ENCODE measurements at regions not wholly inside any gene's neighbourhood (a gene's known extent, or its start where the extent isn't known, plus 50 kb on each side); places are given as distances from the start of the nearest gene placed in this dataset.
"Not testable (repeated sequence)": the region's sequence is repeated elsewhere in the genome, so short reads cannot be mapped to it uniquely, and the experiment has no call there.

- DNase-seq (no peak), ATAC-seq (ENCODE audit: low FRiP score in 2 of 2) (no peak)
- Histone ChIP-seq H3K36me3 (no peaks in the 10 kb centered on the region), H3K4me3 (no peak overlapping the region), H3K9me3 (no peaks in the 10 kb centered on the region), H3K4me1 (peaks cover 0 to 7% (median 4%) of the 10 kb centered on the region in 4 donors), H3K27me3 (no peaks in the 10 kb centered on the region), H3K27ac (no peak overlapping the region)
- 48 to 53% methylated on average over 3 of the region's 3 CpGs for WGBS, 2 donors
- TF ChIP-seq, protein P1, sequence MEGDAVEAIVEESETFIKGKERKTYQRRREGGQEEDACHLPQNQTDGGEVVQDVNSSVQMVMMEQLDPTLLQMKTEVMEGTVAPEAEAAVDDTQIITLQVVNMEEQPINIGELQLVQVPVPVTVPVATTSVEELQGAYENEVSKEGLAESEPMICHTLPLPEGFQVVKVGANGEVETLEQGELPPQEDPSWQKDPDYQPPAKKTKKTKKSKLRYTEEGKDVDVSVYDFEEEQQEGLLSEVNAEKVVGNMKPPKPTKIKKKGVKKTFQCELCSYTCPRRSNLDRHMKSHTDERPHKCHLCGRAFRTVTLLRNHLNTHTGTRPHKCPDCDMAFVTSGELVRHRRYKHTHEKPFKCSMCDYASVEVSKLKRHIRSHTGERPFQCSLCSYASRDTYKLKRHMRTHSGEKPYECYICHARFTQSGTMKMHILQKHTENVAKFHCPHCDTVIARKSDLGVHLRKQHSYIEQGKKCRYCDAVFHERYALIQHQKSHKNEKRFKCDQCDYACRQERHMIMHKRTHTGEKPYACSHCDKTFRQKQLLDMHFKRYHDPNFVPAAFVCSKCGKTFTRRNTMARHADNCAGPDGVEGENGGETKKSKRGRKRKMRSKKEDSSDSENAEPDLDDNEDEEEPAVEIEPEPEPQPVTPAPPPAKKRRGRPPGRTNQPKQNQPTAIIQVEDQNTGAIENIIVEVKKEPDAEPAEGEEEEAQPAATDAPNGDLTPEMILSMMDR (IDR thresholded peaks at IDR 0.05) = no peak
- TF ChIP-seq EP300 (IDR thresholded peaks at IDR 0.05) (no peak), POLR2AphosphoS5 (IDR thresholded peaks at IDR 0.05) (no peak), POLR2A (IDR thresholded peaks at IDR 0.05) (no peak)
Observed at GRCh38 chr21:35506352-35506751, 457.2 kb upstream of the RUNX1 start.

DNA sequence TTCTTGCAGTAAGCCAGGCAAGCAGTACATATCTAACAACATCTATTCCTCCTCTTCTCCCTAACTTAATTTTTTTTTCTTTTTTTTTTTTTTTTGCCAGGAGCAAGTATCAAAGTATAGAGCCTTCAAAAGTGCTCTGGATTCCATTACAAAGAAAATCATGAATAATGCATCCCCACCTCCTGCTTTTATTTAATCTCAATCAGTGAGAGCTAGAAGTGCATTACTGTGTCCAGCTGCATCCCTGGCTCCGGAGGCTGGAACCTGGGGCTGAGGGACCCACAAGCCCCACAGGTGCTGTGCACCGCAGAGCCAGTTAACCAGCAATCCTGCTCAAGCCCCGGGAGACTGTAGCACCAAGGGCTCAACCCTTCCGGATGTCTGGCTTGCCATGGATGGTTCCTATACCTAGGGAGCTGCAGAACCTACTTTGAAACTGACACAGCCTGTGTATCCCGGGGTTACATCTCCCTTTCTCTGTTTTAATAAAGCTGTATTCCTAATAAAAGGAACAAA lies 455.9 kb upstream of the RUNX1 start:
- 71 to 81% methylated on average over 5 of the region's 5 CpGs for WGBS, 2 donors
- Histone ChIP-seq H3K9me3 (no peaks in the 10 kb centered on the region), H3K36me3 (no peaks in the 10 kb centered on the region), H3K4me1 (peaks cover 0 to 7% (median 4%) of the 10 kb centered on the region in 4 donors), H3K27ac (no peak overlapping the region), H3K4me3 (no peak overlapping the region), H3K27me3 (no peaks in the 10 kb centered on the region)
- DNase-seq (peak in 1 of 2 donors; percentile 1), ATAC-seq (ENCODE audit: low FRiP score in 2 of 2) (no peak)
- no peak for TF ChIP-seq EP300 (IDR thresholded peaks at IDR 0.05)
- TF ChIP-seq, protein P1 (IDR thresholded peaks at IDR 0.05) = no peak
- TF ChIP-seq POLR2A (IDR thresholded peaks at IDR 0.05) = no peak
- no peak for TF ChIP-seq POLR2AphosphoS5 (IDR thresholded peaks at IDR 0.05)

DNA sequence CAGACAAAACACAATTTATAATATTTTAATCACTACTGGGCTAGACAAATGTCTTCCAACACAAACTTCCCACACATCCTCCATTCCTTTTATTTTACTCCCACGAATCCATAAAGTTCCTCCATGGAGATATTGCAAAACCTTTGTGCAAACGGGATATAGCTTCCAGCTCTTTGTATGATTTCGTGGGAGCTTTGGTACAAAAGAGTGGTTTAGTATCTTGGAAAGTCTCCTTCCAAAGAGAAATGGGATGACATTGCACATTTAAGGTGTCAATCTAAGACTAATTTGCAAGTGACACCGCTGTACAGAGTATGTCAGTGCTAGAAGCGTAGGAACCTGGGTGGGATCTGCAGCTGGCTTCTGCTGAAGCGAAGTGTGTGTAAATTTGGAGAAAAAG lies 455.2 kb upstream of the RUNX1 start:
- DNase-seq (no peak), ATAC-seq (ENCODE audit: low FRiP score in 2 of 2) (no peak)
- Histone ChIP-seq H3K36me3 (no peaks in the 10 kb centered on the region), H3K4me1 (peaks cover 0 to 4% (median 4%) of the 10 kb centered on the region in 4 donors), H3K27ac (peak overlapping the region in 1 of 4 donors; percentile 18), H3K4me3 (no peak overlapping the region), H3K9me3 (no peaks in the 10 kb centered on the region), H3K27me3 (no peaks in the 10 kb centered on the region)
- WGBS, 2 donors = 37 to 52% methylated on average over 6 of the region's 6 CpGs
- TF ChIP-seq, protein P1 (IDR thresholded peaks at IDR 0.05) = no peak
- TF ChIP-seq POLR2A (IDR thresholded peaks at IDR 0.05) (no peak), POLR2AphosphoS5 (IDR thresholded peaks at IDR 0.05) (no peak), EP300 (IDR thresholded peaks at IDR 0.05) (no peak)

GRCh38 chr21:35503671-35504070 lies 454.6 kb upstream of the RUNX1 start:
- DNase-seq (no peak), ATAC-seq (ENCODE audit: low FRiP score in 2 of 2) (peak in 1 of 2 donors; percentile 53)
- Histone ChIP-seq H3K27ac (peak overlapping the region in 1 of 4 donors; percentile 18), H3K9me3 (no peaks in the 10 kb centered on the region), H3K4me1 (peaks cover 0 to 4% (median 2%) of the 10 kb centered on the region in 4 donors), H3K36me3 (no peaks in the 10 kb centered on the region), H3K4me3 (no peak overlapping the region), H3K27me3 (no peaks in the 10 kb centered on the region)
- 33 to 39% methylated on average over 5 of the region's 5 CpGs for WGBS, 2 donors
- TF ChIP-seq POLR2A (IDR thresholded peaks at IDR 0.05) (no peak), EP300 (IDR thresholded peaks at IDR 0.05) (no peak), POLR2AphosphoS5 (IDR thresholded peaks at IDR 0.05) (no peak)
- TF ChIP-seq, protein P1 (IDR thresholded peaks at IDR 0.05) = no peak

DNA sequence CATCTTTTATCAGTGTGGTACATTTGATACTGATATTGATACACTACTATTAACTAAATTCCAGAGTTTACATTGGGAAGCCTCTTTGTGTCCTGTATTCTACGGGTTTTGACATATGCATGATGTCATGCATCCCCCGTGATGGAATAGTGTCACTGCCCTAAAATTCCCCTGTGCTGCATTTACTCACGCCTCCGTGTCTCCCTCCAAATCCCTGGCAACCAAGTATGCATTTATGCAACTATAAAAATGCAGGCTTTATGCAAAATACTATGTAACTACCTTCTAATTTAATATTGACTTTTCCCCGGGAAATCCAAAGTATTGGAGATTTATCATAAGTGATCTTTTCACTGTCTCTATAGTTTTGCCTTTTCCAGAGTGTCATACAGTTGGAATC lies 453.7 kb upstream of the RUNX1 start:
- ATAC-seq (ENCODE audit: low FRiP score in 2 of 2) (no peak), DNase-seq (no peak)
- Histone ChIP-seq H3K27me3 (no peaks in the 10 kb centered on the region), H3K4me3 (no peak overlapping the region), H3K27ac (no peak overlapping the region), H3K36me3 (no peaks in the 10 kb centered on the region), H3K4me1 (peaks cover 0 to 4% (median 0%) of the 10 kb centered on the region in 4 donors), H3K9me3 (no peaks in the 10 kb centered on the region)
- WGBS, 2 donors = 57 to 59% methylated on average over 5 of the region's 5 CpGs
- TF ChIP-seq, protein P1 (IDR thresholded peaks at IDR 0.05) = no peak
- no peak for TF ChIP-seq EP300 (IDR thresholded peaks at IDR 0.05)

DNA sequence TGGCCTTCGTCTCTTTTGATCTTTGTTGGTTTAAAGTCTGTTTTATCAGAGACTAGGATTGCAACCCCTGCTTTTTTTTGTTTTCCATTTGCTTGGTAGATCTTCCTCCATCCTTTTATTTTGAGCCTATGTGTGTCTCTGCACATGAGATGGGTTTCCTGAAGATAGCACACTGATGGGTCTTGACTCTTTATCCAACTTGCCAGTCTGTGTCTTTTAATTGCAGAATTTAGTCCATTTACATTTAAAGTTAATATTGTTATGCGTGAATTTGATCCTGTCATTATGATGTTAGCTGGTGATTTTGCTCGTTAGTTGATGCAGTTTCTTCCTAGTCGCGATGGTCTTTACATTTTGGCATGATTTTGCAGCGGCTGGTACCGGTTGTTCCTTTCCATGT lies 448.4 kb upstream of the RUNX1 start:
- DNase-seq; H3K27me3 ChIP-seq; H3K27ac ChIP-seq; H3K36me3 ChIP-seq; ATAC-seq (ENCODE audit: low FRiP score in 2 of 2); H3K4me3 ChIP-seq; H3K4me1 ChIP-seq; H3K9me3 ChIP-seq: not testable (repeated sequence)
- WGBS, 2 donors = 100% methylated on average over 2 of the region's 7 CpGs; no CpG with 5 or more reads in 1 of the 2 donors

All from upper lobe of left lung (tissue), 6 donors.